ENCODE measurements at regions not wholly inside any gene's neighbourhood (a gene's known extent, or its start where the extent isn't known, plus 50 kb on each side); places are given as distances from the start of the nearest gene placed in this dataset.

DNA sequence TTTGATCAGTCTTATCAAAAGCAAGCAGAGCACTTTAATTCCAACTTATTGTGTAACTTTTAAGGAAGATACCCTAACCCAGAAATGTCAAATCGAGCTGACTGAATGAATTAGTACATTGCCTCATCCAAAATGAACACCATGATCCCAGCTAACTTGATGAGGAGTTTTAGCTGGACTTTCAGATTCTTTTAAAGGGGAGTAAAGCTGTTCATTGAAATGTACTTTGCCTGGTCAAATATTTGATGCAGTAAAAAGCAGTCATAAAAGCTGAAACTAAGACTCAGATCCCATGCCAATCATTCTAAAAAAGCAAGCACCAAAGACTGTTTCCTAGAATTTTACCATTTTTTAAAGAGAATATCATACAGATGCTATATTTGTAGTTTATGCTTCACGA is 114.1 kb downstream of the FSCB start:
- Histone ChIP-seq H3K4me3 (replicated peaks in 1 of 3; ENCODE audit: insufficient read depth in 1 of 3, low read depth in 1 of 3, low read length in 3 of 3) (no peak overlapping the region), H3K4me1 (ENCODE audit: control insufficient read depth, extremely low read depth, insufficient read depth, low read length) (no peaks in the 10 kb centered on the region), H2AFZ (ENCODE audit: low read depth, low read length) (no peak overlapping the region), H3K79me2 (ENCODE audit: control insufficient read depth, insufficient read depth, low read length) (no peaks in the 10 kb centered on the region), H3K9me1 (replicated peaks; ENCODE audit: control insufficient read depth, extremely low read depth, insufficient read depth, low read length) (no peaks in the 10 kb centered on the region), H3K27me3 (ENCODE audit: control insufficient read depth in 2 of 2, insufficient read depth in 2 of 2, low read length in 2 of 2) (no peaks in the 10 kb centered on the region), H3K36me3 (ENCODE audit: control insufficient read depth in 2 of 2, extremely low read depth in 1 of 2, insufficient read depth in 2 of 2, low read length in 2 of 2) (no peaks in the 10 kb centered on the region), H3K9me3 (replicated peaks; ENCODE audit: control insufficient read depth, insufficient read depth, low read length) (peaks cover 2% of the 10 kb centered on the region), H3K9ac (replicated peaks; ENCODE audit: extremely low read depth, insufficient read depth, low read length) (no peak overlapping the region), H3K27ac (ENCODE audit: insufficient read depth, low read depth, low read length) (no peak overlapping the region), H3K4me2 (ENCODE audit: insufficient read depth, low read length) (no peak overlapping the region), H4K20me1 (replicated peaks; ENCODE audit: control insufficient read depth, extremely low read depth, insufficient read depth, low read length) (no peaks in the 10 kb centered on the region)
- dilution Hi-C loops (cut with MboI; ENCODE audit: extremely low pct_ligation_motif_present, low sequenced_read_pairs) (no loop called here), intact Hi-C loops (cut with micrococcal nuclease) (no loop called here)
- DNase-seq (ENCODE audit: low read depth, low spot score) (no peak), FAIRE-seq (no peak)
- BruUV-seq (replicated peaks), result no TSS peak
- CTCF ChIA-PET, result no interaction called here
- POLR2A ChIA-PET, result no interaction called here
- no peak for TF ChIP-seq EZH2 (IDR thresholded peaks at IDR 0.05; ENCODE audit: borderline replicate concordance, low read depth, low read length, severe bottlenecking)
- TF ChIP-seq FOS (IDR thresholded peaks at IDR 0.05; ENCODE audit: borderline replicate concordance, insufficient read depth, low read length), result no peak
- TF ChIP-seq, protein P1, sequence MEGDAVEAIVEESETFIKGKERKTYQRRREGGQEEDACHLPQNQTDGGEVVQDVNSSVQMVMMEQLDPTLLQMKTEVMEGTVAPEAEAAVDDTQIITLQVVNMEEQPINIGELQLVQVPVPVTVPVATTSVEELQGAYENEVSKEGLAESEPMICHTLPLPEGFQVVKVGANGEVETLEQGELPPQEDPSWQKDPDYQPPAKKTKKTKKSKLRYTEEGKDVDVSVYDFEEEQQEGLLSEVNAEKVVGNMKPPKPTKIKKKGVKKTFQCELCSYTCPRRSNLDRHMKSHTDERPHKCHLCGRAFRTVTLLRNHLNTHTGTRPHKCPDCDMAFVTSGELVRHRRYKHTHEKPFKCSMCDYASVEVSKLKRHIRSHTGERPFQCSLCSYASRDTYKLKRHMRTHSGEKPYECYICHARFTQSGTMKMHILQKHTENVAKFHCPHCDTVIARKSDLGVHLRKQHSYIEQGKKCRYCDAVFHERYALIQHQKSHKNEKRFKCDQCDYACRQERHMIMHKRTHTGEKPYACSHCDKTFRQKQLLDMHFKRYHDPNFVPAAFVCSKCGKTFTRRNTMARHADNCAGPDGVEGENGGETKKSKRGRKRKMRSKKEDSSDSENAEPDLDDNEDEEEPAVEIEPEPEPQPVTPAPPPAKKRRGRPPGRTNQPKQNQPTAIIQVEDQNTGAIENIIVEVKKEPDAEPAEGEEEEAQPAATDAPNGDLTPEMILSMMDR (IDR thresholded peaks at IDR 0.05; ENCODE audit: extremely low read depth in 1 of 2, insufficient read depth in 1 of 2, low read depth in 1 of 2, low read length in 2 of 2), result no peak
- TF ChIP-seq POLR2A (IDR thresholded peaks at IDR 0.05; ENCODE audit: low read depth, low read length), result no peak
- TF ChIP-seq JUN (IDR thresholded peaks at IDR 0.05; ENCODE audit: borderline replicate concordance, insufficient read depth, insufficient read length, low read depth), result no peak
- no peak for TF ChIP-seq GATA2 (IDR thresholded peaks at IDR 0.05; ENCODE audit: insufficient read depth, insufficient read length, low read depth, low read length)
- no peak for TF ChIP-seq MYC (IDR thresholded peaks at IDR 0.05; ENCODE audit: low read depth, low read length)
- TF ChIP-seq POLR2AphosphoS5 (IDR thresholded peaks at IDR 0.05; ENCODE audit: insufficient read depth, low read depth, low read length), result no peak
- TF ChIP-seq, protein P2, sequence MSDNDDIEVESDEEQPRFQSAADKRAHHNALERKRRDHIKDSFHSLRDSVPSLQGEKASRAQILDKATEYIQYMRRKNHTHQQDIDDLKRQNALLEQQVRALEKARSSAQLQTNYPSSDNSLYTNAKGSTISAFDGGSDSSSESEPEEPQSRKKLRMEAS (IDR thresholded peaks at IDR 0.05; ENCODE audit: insufficient read depth, insufficient read length), result no peak

Data from endothelial cell of umbilical vein (primary cell).